ENCODE measurements at regions not wholly inside any gene's neighbourhood (a gene's known extent, or its start where the extent isn't known, plus 50 kb on each side); places are given as distances from the start of the nearest gene placed in this dataset.
"Not testable (repeated sequence)": the region's sequence is repeated elsewhere in the genome, so short reads cannot be mapped to it uniquely, and the experiment has no call there.

DNA sequence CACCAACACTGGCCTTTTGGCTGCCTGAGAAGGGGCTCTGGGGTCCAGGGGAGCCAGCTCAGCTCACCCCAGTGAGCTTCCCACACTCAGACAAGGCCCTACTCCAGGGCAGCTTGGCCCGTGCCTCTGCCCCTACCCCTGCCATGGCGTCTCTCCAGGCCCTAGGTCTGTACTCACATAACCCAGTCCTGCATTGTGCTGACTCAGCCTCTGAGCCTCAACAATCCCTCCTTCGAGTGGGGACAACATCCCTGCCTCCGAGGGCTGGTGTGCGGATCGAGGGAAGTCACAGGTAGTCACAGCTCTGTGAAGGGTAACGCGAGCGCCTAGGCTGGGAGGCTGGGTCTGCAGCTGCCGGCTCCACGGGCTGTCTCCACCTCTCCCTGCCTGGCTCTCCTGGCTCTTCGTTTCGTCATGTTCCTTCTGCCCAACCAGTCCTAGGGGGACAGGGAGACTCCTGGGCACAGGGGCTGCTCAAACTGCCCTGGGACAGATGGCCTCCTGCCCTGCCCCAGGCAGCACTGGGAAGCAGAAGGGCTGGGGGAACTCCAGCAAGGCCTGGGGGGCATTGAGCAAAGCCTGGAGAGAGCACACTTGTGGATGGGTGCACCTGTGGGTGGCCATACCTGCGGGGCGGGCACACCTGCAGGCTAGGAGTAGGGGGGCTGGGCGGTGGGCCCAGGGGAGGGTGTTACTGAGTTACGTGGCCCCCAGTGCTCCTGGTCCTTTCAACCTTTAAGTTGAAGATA, 74.6 kb downstream of the RRM2 start:
- no peak overlapping the region for H3K4me3 ChIP-seq
- no peaks in the 10 kb centered on the region for H3K4me1 ChIP-seq (ENCODE audit: insufficient read depth)
- intact Hi-C loops (cut with DNase I) = no loop called here
- H3K9me3 ChIP-seq = no peaks in the 10 kb centered on the region
- no peak for DNase-seq
- H3K27me3 ChIP-seq = no peaks in the 10 kb centered on the region
- H3K36me3 ChIP-seq = no peaks in the 10 kb centered on the region
- no peak overlapping the region for H3K27ac ChIP-seq
- 83 to 90% (median 85%) methylated on average over 17 of the region's 17 CpGs for WGBS, 3 donors
- TF ChIP-seq EP300 (IDR thresholded peaks at IDR 0.05) (no peak), POLR2A (IDR thresholded peaks at IDR 0.05) (no peak)
- TF ChIP-seq, protein P1, sequence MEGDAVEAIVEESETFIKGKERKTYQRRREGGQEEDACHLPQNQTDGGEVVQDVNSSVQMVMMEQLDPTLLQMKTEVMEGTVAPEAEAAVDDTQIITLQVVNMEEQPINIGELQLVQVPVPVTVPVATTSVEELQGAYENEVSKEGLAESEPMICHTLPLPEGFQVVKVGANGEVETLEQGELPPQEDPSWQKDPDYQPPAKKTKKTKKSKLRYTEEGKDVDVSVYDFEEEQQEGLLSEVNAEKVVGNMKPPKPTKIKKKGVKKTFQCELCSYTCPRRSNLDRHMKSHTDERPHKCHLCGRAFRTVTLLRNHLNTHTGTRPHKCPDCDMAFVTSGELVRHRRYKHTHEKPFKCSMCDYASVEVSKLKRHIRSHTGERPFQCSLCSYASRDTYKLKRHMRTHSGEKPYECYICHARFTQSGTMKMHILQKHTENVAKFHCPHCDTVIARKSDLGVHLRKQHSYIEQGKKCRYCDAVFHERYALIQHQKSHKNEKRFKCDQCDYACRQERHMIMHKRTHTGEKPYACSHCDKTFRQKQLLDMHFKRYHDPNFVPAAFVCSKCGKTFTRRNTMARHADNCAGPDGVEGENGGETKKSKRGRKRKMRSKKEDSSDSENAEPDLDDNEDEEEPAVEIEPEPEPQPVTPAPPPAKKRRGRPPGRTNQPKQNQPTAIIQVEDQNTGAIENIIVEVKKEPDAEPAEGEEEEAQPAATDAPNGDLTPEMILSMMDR (IDR thresholded peaks at IDR 0.05) = no peak

DNA sequence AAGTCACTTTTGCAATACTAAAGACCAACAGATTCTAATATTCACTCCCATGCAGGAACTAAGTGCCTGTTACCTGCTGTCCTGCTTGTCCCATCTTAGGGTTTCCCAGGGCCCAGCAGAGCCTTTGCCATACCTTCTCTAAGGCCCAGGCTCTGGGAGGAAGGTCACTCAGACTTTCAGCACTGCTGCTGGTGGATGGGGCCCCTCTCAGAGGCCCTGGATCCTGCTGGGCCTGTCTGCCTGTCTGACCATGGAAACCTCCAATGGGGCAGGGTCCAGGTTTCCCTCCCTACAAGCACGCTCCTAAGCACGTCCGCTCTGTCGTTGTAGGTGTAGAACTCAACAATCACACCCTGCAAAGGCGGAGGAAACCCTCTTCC, 75.1 kb downstream of the RRM2 start:
- H3K27me3 ChIP-seq = no peaks in the 10 kb centered on the region
- WGBS, 3 donors = 90 to 97% (median 94%) methylated on average over 5 of the region's 5 CpGs
- H3K4me1 ChIP-seq (ENCODE audit: insufficient read depth) = no peaks in the 10 kb centered on the region
- no peaks in the 10 kb centered on the region for H3K9me3 ChIP-seq
- intact Hi-C loops (cut with DNase I) = no loop called here
- TF ChIP-seq EP300 (IDR thresholded peaks at IDR 0.05) = no peak
- no peaks in the 10 kb centered on the region for H3K36me3 ChIP-seq
- DNase-seq = no peak
- no peak overlapping the region for H3K4me3 ChIP-seq
- no peak overlapping the region for H3K27ac ChIP-seq

DNA sequence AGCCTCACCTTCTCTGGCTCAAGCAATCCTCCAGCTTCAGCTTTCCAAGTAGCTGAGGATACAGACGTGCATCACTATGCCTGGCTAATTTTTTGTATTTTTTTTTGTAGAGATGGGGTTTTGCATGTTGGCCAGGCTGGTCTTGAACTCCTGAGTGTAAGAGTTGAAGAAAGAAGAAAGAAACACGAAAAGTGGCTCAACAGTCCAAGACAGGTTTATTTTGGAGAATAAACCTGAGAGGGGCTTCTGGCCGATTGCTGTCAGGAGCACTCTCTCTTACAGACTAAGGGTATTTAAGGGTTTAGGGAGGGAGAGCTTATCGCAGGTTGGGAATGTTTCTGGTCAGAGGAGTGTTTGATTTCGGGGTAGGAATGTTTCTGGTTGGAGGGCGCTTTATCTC, 75.9 kb downstream of the RRM2 start:
- WGBS, 3 donors = 70 to 82% (median 77%) methylated on average over 6 of the region's 6 CpGs
- H3K27ac ChIP-seq; H3K27me3 ChIP-seq; DNase-seq; H3K36me3 ChIP-seq; H3K4me3 ChIP-seq; H3K4me1 ChIP-seq (ENCODE audit: insufficient read depth); H3K9me3 ChIP-seq; intact Hi-C loops (cut with DNase I): not testable (repeated sequence)

DNA sequence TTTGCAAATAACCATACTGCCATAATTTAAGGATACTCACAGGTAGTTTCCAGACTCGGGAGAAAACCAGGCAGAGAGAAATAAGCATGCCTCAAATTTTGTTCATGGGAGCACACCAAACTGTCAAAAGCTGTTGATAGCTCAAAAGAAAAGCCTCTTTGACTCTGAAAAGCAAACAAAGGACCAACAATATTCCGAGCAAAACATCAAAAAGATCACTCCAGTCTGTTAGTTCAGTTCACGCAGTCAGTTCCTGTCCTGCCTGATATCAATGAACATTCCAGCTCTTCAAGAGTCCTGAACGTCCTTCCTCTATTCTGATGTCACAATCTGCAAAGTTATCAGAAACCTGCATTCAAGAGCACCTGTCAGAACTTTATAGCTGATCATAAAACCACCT, 78.7 kb downstream of the RRM2 start:
- 63 to 73% (median 72%) methylated on average over 4 of the region's 4 CpGs for WGBS, 3 donors
- H3K27me3 ChIP-seq = no peaks in the 10 kb centered on the region
- H3K36me3 ChIP-seq = no peaks in the 10 kb centered on the region
- no peak for DNase-seq
- intact Hi-C loops (cut with DNase I) = no loop called here
- H3K4me1 ChIP-seq (ENCODE audit: insufficient read depth) = no peaks in the 10 kb centered on the region
- no peaks in the 10 kb centered on the region for H3K9me3 ChIP-seq
- H3K4me3 ChIP-seq = no peak overlapping the region
- no peak overlapping the region for H3K27ac ChIP-seq
- TF ChIP-seq POLR2A (IDR thresholded peaks at IDR 0.05) = no peak
- TF ChIP-seq, protein P1 (IDR thresholded peaks at IDR 0.05) = no peak

DNA sequence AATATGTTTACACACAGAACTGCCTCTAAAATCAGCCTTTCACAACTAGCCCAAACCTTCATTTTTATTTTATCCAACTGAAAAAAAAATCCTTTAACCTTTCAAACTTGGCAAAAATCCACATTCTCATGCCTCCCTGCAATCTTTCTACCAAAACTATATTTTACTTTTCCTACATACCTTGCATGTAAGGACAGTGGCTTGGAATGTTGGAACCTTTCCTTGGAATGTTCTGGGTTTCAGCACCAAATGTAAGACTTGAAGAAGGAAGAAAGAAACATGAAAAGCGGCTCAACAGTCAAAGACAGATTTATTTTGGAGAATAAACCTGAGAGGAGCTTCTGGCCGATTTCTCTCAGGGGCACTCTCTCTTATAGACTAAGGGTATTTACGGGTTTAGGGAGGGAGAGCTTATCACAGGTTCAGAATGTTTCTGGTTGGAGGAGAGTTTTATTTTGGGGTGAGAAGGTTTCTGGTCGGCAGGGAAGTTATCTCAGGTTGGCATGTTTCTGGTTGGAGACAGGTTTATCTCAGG, 79.7 kb downstream of the RRM2 start:
- no peaks in the 10 kb centered on the region for H3K9me3 ChIP-seq
- H3K27ac ChIP-seq = no peak overlapping the region
- TF ChIP-seq POLR2A (IDR thresholded peaks at IDR 0.05) = no peak
- no peak for TF ChIP-seq EP300 (IDR thresholded peaks at IDR 0.05)
- TF ChIP-seq, protein P1 (IDR thresholded peaks at IDR 0.05) = no peak
- H3K4me1 ChIP-seq (ENCODE audit: insufficient read depth) = no peaks in the 10 kb centered on the region
- WGBS, 3 donors = 60 to 72% (median 68%) methylated on average over 4 of the region's 4 CpGs
- no peaks in the 10 kb centered on the region for H3K36me3 ChIP-seq
- no peak for DNase-seq
- H3K27me3 ChIP-seq = no peaks in the 10 kb centered on the region
- no peak overlapping the region for H3K4me3 ChIP-seq
- intact Hi-C loops (cut with DNase I) = no loop called here

Measured in ovary (tissue), 7 donors.